SK-N-SH (cell line): ENCODE measurements at regions not wholly inside any gene's neighbourhood (a gene's known extent, or its start where the extent isn't known, plus 50 kb on each side); places are given as distances from the start of the nearest gene placed in this dataset.

Experiments
- CTCF ChIA-PET: fragments of 300-600, 350-600 bp; formaldehyde crosslinking; extraction: SDS; loops from one replicate; lab custom pipeline; 2021; lab: Yijun Ruan, JAX
- POLR2A ChIA-PET: fragments of 350-600 bp; sonication (Branson Sonifier 250); formaldehyde crosslinking; extraction: SDS; loops from one replicate; lab custom pipeline; 2020; ENCODE audit warnings: antibody characterized with exemption, inconsistent platforms; lab: Yijun Ruan, JAX
- DNase-seq: peaks from one replicate; pipeline ENCODE4 v3.0.0; 2012
- H2AFZ ChIP-seq: fragments of 200-600 bp; sonication (generic); 2 replicates; pipeline ENCODE4 v1.8.1; 2016; ENCODE audit warnings: antibody characterized with exemption, mild to moderate bottlenecking, low read depth
- H3F3A ChIP-seq: fragments of 200-600 bp; sonication (generic); replicated peaks from 2 replicates; pipeline ENCODE3; 2016; ENCODE audit warnings: antibody characterized with exemption, mild to moderate bottlenecking; ENCODE audit not compliant: insufficient read depth
- H3K27ac ChIP-seq, 2 experiments: fragments of 200-500 bp in 1 of 2; fragments of 200-600 bp in 1 of 2; sonication (Bioruptor generic) in 1 of 2; sonication (generic), shearing (Covaris generic) in 1 of 2; 2 replicates each; pipeline versions ENCODE4 v1.5.1 to v1.6.1; 2014 to 2016; ENCODE audit warnings: low read depth in 2 of 2, inconsistent platforms in 1 of 2, low read length in 1 of 2, mild to moderate bottlenecking in 1 of 2, mixed read lengths in 1 of 2
- H3K27me3 ChIP-seq: fragments of 200-600 bp; sonication (generic), shearing (Covaris generic); 2 replicates; pipeline ENCODE4 v1.6.1; 2016; ENCODE audit warnings: mixed run types; ENCODE audit not compliant: insufficient read depth
- H3K36me3 ChIP-seq, 2 experiments: fragments of 200-500 bp in 1 of 2; fragments of 200-600 bp in 1 of 2; sonication (Bioruptor generic) in 1 of 2; sonication (generic) in 1 of 2; replicated peaks in 1 of 2; 2 replicates each; pipeline versions ENCODE3 to v1.5.1; 2014 to 2016; ENCODE audit warnings: low read length in 1 of 2, mild to moderate bottlenecking in 1 of 2; ENCODE audit not compliant: insufficient read depth in 2 of 2, control insufficient read depth in 1 of 2
- H3K4me1 ChIP-seq, 2 experiments: fragments of 200-500 bp in 1 of 2; fragments of 200-600 bp in 1 of 2; sonication (Bioruptor generic) in 1 of 2; sonication (generic), shearing (Covaris generic) in 1 of 2; 2 replicates each; pipeline versions ENCODE4 v1.5.1 to v1.6.1; 2014 to 2016; ENCODE audit warnings: low read depth in 1 of 2, low read length in 1 of 2, mixed run types in 1 of 2; ENCODE audit not compliant: insufficient read depth in 2 of 2, control insufficient read depth in 1 of 2
- H3K4me2 ChIP-seq: fragments of 200-600 bp; sonication (generic), shearing (Covaris generic); 2 replicates; pipeline ENCODE4 v1.6.1; 2017; ENCODE audit warnings: mixed run types
- H3K4me3 ChIP-seq, 2 experiments: fragments of 200-500 bp in 1 of 2; fragments of 200-600 bp in 1 of 2; sonication (Bioruptor generic) in 1 of 2; sonication (generic), shearing (Covaris generic) in 1 of 2; 2 replicates each; pipeline versions ENCODE4 v1.5.1 to v1.8.1; 2014 to 2016; ENCODE audit warnings: low read depth in 2 of 2, inconsistent platforms in 1 of 2, low read length in 1 of 2, mild to moderate bottlenecking in 1 of 2, mixed read lengths in 1 of 2, moderate library complexity in 1 of 2
- H3K79me2 ChIP-seq: fragments of 200-600 bp; sonication (generic); 2 replicates; pipeline ENCODE4 v1.8.1; 2017; ENCODE audit warnings: mild to moderate bottlenecking; ENCODE audit not compliant: insufficient read depth
- H3K9ac ChIP-seq: fragments of 200-600 bp; sonication (generic); 2 replicates; pipeline ENCODE4 v1.6.1; 2017; ENCODE audit warnings: mixed run types
- H3K9me2 ChIP-seq: fragments of 200-600 bp; sonication (generic); 2 replicates; pipeline ENCODE4 v1.6.1; 2017; ENCODE audit warnings: mixed run types
- H3K9me3 ChIP-seq: fragments of 200-600 bp; sonication (generic); 2 replicates; pipeline ENCODE4 v1.6.1; 2017; ENCODE audit warnings: mixed run types, mild to moderate bottlenecking, moderate library complexity
- H4K20me1 ChIP-seq: fragments of 200-600 bp; sonication (generic); 2 replicates; pipeline ENCODE4 v1.6.1; 2017; ENCODE audit warnings: mild to moderate bottlenecking, mixed run types; ENCODE audit not compliant: insufficient read depth
- CHD2 ChIP-seq: fragments of 150-350 bp; IDR thresholded peaks from 2 replicates; pipeline ENCODE4 v1.6.1; 2018; ENCODE audit warnings: low read length; ENCODE audit not compliant: partially characterized antibody
- RAD21 ChIP-seq: IDR thresholded peaks from 2 replicates; pipeline ENCODE4 v1.6.1; 2012; ENCODE audit warnings: mild to moderate bottlenecking, low read length
- SMC3 ChIP-seq: IDR thresholded peaks from 2 replicates; pipeline ENCODE4 v1.6.1; 2012; ENCODE audit warnings: low read depth, low read length, improper control_type of control experiment
- TCF12 ChIP-seq: IDR thresholded peaks from 2 replicates; pipeline ENCODE4 v1.4.0; 2012
- USF2 ChIP-seq: fragments of 150-350 bp; IDR thresholded peaks from 2 replicates; pipeline ENCODE4 v1.6.1; 2017; ENCODE audit warnings: antibody characterized with exemption, low read length, low read depth, borderline replicate concordance
- YY1 ChIP-seq: IDR thresholded peaks from 2 replicates; pipeline ENCODE4 v1.4.0; 2012; ENCODE audit warnings: low read depth, mild to moderate bottlenecking
- ZBTB33 ChIP-seq: IDR thresholded peaks from 2 replicates; pipeline ENCODE4 v1.4.0; 2012; ENCODE audit warnings: low read depth, borderline replicate concordance
- WGBS: methylation state at CpG from one replicate; pipeline ENCODE4 v1.1.6; 2017; ENCODE audit warnings: low lambda C conversion rate; 5-methylcytosine and 5-hydroxymethylcytosine counted together

- Histone ChIP-seq H2AFZ (no peak overlapping the region), H3K27me3 (no peaks in the 10 kb centered on the region), H3F3A (no peaks in the 10 kb centered on the region), H3K4me1 (peaks cover 0 to 11% of the 10 kb centered on the region in 2 experiments; a peak in 2 of 4 replicates), H3K79me2 (no peaks in the 10 kb centered on the region), H3K9me3 (no peaks in the 10 kb centered on the region), H3K36me3 (no peaks in the 10 kb centered on the region), H3K27ac (no peak overlapping the region), H4K20me1 (no peaks in the 10 kb centered on the region), H3K4me2 (no peak overlapping the region), H3K9ac (no peak overlapping the region), H3K9me2 (no peaks in the 10 kb centered on the region), H3K4me3 (no peak overlapping the region)
- DNase-seq: no peak
- ChIA-PET CTCF (interaction anchor here (1.7 to 1.9 kb wide), 2 partner anchors 312 to 1767 kb away, joined by 6 to 12 read pairs; no protein-coding TSS in a partner anchor), POLR2A (no interaction called here)
- no peak for TF ChIP-seq RAD21
- TF ChIP-seq YY1: no peak
- WGBS: 66% methylated on average over 7 of the region's 7 CpGs
Measured at GRCh38 chr17:70772761-70773160, 603.4 kb downstream of the KCNJ2 start.

DNA sequence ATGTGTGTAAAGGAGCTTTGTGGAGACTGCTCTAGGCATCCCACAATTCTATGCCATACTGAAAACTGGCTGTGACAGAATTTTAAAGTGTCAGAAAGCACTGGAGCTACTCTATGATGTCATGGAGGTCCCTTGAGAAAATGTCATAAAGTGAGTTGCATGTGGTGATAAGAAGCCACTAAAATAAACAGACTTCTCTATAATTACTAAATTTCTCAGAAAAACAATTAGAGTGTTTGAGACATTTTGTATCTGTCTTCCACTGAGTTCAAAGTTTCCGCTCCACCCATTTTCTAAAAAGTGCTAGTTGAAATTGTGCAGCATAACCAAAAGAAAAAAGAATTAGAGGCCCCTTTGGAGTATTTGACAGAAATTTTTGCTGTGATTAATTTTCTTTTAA, 603.9 kb downstream of the KCNJ2 start:
- Histone ChIP-seq H3K9me3 (no peaks in the 10 kb centered on the region), H3K27me3 (no peaks in the 10 kb centered on the region), H4K20me1 (no peaks in the 10 kb centered on the region), H3K79me2 (no peaks in the 10 kb centered on the region), H2AFZ (no peak overlapping the region), H3K9ac (no peak overlapping the region), H3K9me2 (no peaks in the 10 kb centered on the region), H3K4me2 (no peak overlapping the region), H3K27ac (no peak overlapping the region), H3K36me3 (no peaks in the 10 kb centered on the region), H3K4me3 (no peak overlapping the region), H3K4me1 (peaks cover 0 to 11% of the 10 kb centered on the region in 2 experiments; a peak in 2 of 4 replicates)
- POLR2A ChIA-PET: no interaction called here
- CTCF ChIA-PET: interaction anchor here (0.7 to 1.9 kb wide), 3 partner anchors 12 to 1767 kb away, joined by 3 to 12 read pairs (median 6); no protein-coding TSS in a partner anchor
- WGBS: 75% methylated on average over 1 of the region's 1 CpG
- DNase-seq: no peak
- TF ChIP-seq ZBTB33 (no peak), TCF12 (no peak), SMC3 (no peak), CHD2 (no peak), USF2 (no peak)
- TF ChIP-seq, all 33 proteins: peak for 0
- H3F3A ChIP-seq: no peaks in the 10 kb centered on the region
